H1 (cell line): ENCODE measurements at regions not wholly inside any gene's neighbourhood (a gene's known extent, or its start where the extent isn't known, plus 50 kb on each side); places are given as distances from the start of the nearest gene placed in this dataset.

Source experiments
- CTCF ChIA-PET: fragments of 300-600 bp; sonication (Branson Sonifier 250); formaldehyde crosslinking; loops from one replicate; lab custom pipeline; 2021; ENCODE audit not compliant: partially characterized antibody; lab: Charles Lee
- POLR2A ChIA-PET: fragments of 300-600 bp; sonication (Branson Sonifier 250); formaldehyde crosslinking; loops from one replicate; lab custom pipeline; 2021; ENCODE audit warnings: inconsistent platforms; ENCODE audit not compliant: partially characterized antibody; lab: Charles Lee
- DNase-seq, 2 experiments: peaks; one replicate each; pipeline versions ENCODE4 v3.0.0 to v3.0.0-alpha.2; 2010 to 2022; ENCODE audit warnings: low spot score in 2 of 2, low read depth in 1 of 2, mixed read lengths in 1 of 2
- FAIRE-seq: peaks from 2 replicates; lab custom pipeline; 2011; peaks lifted over from hg19 to GRCh38; lab: Jason Lieb, UNC
- H2AFZ ChIP-seq: 2 replicates; pipeline ENCODE4 v1.8.1; 2012; ENCODE audit warnings: low read length, inconsistent platforms
- H2AK5ac ChIP-seq: 2 replicates; pipeline ENCODE4 v1.6.1; 2013; ENCODE audit warnings: low read depth, low read length
- H2BK120ac ChIP-seq: replicated peaks from 2 replicates; pipeline ENCODE3; 2013; ENCODE audit warnings: low read depth, low read length, inconsistent platforms
- H2BK12ac ChIP-seq: 2 replicates; pipeline ENCODE4 v1.6.1; 2013; ENCODE audit warnings: low read depth, low read length
- H2BK15ac ChIP-seq: 2 replicates; pipeline ENCODE4 v1.6.1; 2013; ENCODE audit warnings: low read length
- H2BK20ac ChIP-seq: 2 replicates; pipeline ENCODE4 v1.6.1; 2013; ENCODE audit warnings: low read length
- H2BK5ac ChIP-seq: 2 replicates; pipeline ENCODE4 v1.6.1; 2013; ENCODE audit warnings: low read depth, low read length
- H3K14ac ChIP-seq: 2 replicates; pipeline ENCODE4 v1.6.1; 2013; ENCODE audit warnings: inconsistent platforms; ENCODE audit not compliant: insufficient read length
- H3K18ac ChIP-seq: 2 replicates; pipeline ENCODE4 v1.6.1; 2013; ENCODE audit warnings: low read length; ENCODE audit errors: extremely low read depth
- H3K23ac ChIP-seq: 2 replicates; pipeline ENCODE4 v1.6.1; 2013; ENCODE audit warnings: inconsistent platforms; ENCODE audit not compliant: insufficient read length
- H3K23me2 ChIP-seq: 2 replicates; pipeline ENCODE4 v1.6.1; 2013; ENCODE audit warnings: low read depth, low read length
- H3K27ac ChIP-seq: 2 replicates; pipeline ENCODE4 v1.6.1; 2011; ENCODE audit warnings: low read depth, low read length, inconsistent platforms
- H3K27me3 ChIP-seq, 4 experiments: replicated peaks in 1 of 4; 1 replicate in 1 of 4; 2 replicates in 3 of 4; pipeline versions ENCODE4 v1.6.1 to v1.8.1; 2011 to 2013; ENCODE audit warnings: low read length in 3 of 4, mild to moderate bottlenecking in 3 of 4, inconsistent platforms in 2 of 4, mixed read lengths in 2 of 4, moderate library complexity in 1 of 4; ENCODE audit not compliant: control insufficient read depth in 3 of 4, insufficient read depth in 3 of 4; ENCODE audit errors: extremely low read depth in 1 of 4
- H3K36me3 ChIP-seq, 4 experiments: 2 replicates each; pipeline versions ENCODE4 v1.6.1 to v1.8.1; 2011 to 2013; ENCODE audit warnings: mild to moderate bottlenecking in 4 of 4, low read length in 3 of 4, moderate library complexity in 2 of 4, control low read depth in 1 of 4, inconsistent platforms in 1 of 4; ENCODE audit not compliant: insufficient read depth in 4 of 4, control insufficient read depth in 2 of 4
- H3K4ac ChIP-seq: replicated peaks from 2 replicates; pipeline ENCODE3; 2013; ENCODE audit warnings: low read length, low read depth, mixed read lengths, inconsistent platforms; ENCODE audit not compliant: insufficient read length
- H3K4me1 ChIP-seq, 4 experiments: replicated peaks in 1 of 4; 1 replicate in 1 of 4; 2 replicates in 3 of 4; pipeline versions ENCODE4 v1.6.1 to v1.8.1; 2011 to 2013; ENCODE audit warnings: low read length in 3 of 4, inconsistent platforms in 2 of 4, mixed read lengths in 1 of 4; ENCODE audit not compliant: insufficient read depth in 4 of 4, control insufficient read depth in 3 of 4
- H3K4me2 ChIP-seq, 2 experiments: 2 replicates each; pipeline versions ENCODE4 v1.6.1 to v1.8.1; 2011 to 2013; ENCODE audit warnings: low read depth in 2 of 2, low read length in 2 of 2, control low read depth in 1 of 2, inconsistent platforms in 1 of 2, mild to moderate bottlenecking in 1 of 2; ENCODE audit not compliant: insufficient read depth in 1 of 2
- H3K4me3 ChIP-seq, 4 experiments: fragments of 200-600, 300-600 bp in 1 of 4; sonication (generic), shearing (Covaris generic), sonication (Bioruptor Twin) in 1 of 4; 2 replicates each; pipeline versions ENCODE4 v1.5.1 to v1.8.1; 2011 to 2016; ENCODE audit warnings: low read length in 4 of 4, low read depth in 3 of 4, control low read depth in 2 of 4, inconsistent platforms in 2 of 4, mild to moderate bottlenecking in 2 of 4, mixed read lengths in 1 of 4, moderate library complexity in 1 of 4; ENCODE audit not compliant: insufficient read depth in 2 of 4; ENCODE audit errors: extremely low read depth in 1 of 4
- H3K56ac ChIP-seq: replicated peaks from 2 replicates; pipeline ENCODE3; 2013; ENCODE audit warnings: low read depth, mild to moderate bottlenecking, mixed read lengths, low read length, inconsistent platforms; ENCODE audit not compliant: insufficient read length
- H3K79me1 ChIP-seq: 2 replicates; pipeline ENCODE4 v1.6.1; 2013; ENCODE audit warnings: low read depth, low read length, control low read depth
- H3K79me2 ChIP-seq, 2 experiments: 2 replicates each; pipeline versions ENCODE4 v1.6.1 to v1.8.1; 2012 to 2013; ENCODE audit warnings: low read length in 2 of 2, mild to moderate bottlenecking in 2 of 2, inconsistent platforms in 1 of 2; ENCODE audit not compliant: insufficient read depth in 2 of 2, control insufficient read depth in 1 of 2
- H3K9ac ChIP-seq, 4 experiments: replicated peaks in 1 of 4; 1 replicate in 1 of 4; 2 replicates in 3 of 4; pipeline versions ENCODE4 v1.6.1 to v1.8.1; 2011 to 2013; ENCODE audit warnings: low read depth in 3 of 4, low read length in 3 of 4, control low read depth in 2 of 4, mild to moderate bottlenecking in 2 of 4, moderate library complexity in 2 of 4, inconsistent platforms in 1 of 4; ENCODE audit errors: extremely low read depth in 1 of 4
- H3K9me3 ChIP-seq, 2 experiments: 2 replicates each; pipeline versions ENCODE4 v1.6.1 to v1.8.1; 2012 to 2013; ENCODE audit warnings: mild to moderate bottlenecking in 2 of 2, moderate library complexity in 2 of 2, control low read depth in 1 of 2, inconsistent platforms in 1 of 2, low read depth in 1 of 2, low read length in 1 of 2, mixed read lengths in 1 of 2; ENCODE audit not compliant: insufficient read depth in 2 of 2
- H4K20me1 ChIP-seq, 2 experiments: replicated peaks in 1 of 2; 2 replicates each; pipeline versions ENCODE3 to v1.8.1; 2011 to 2013; ENCODE audit warnings: inconsistent platforms in 2 of 2, low read length in 2 of 2, mild to moderate bottlenecking in 1 of 2; ENCODE audit not compliant: insufficient read depth in 2 of 2, control insufficient read depth in 1 of 2
- H4K5ac ChIP-seq: 2 replicates; pipeline ENCODE4 v1.6.1; 2013; ENCODE audit warnings: low read length, low read depth, mixed read lengths, inconsistent platforms; ENCODE audit not compliant: insufficient read length
- H4K8ac ChIP-seq: 2 replicates; pipeline ENCODE4 v1.8.0; 2013; ENCODE audit warnings: mild to moderate bottlenecking, moderate library complexity, low read length, inconsistent platforms; ENCODE audit not compliant: insufficient read depth; ENCODE audit errors: extremely low read depth
- H4K91ac ChIP-seq: replicated peaks from 2 replicates; pipeline ENCODE3; 2013; ENCODE audit warnings: low read length, mixed read lengths, inconsistent platforms; ENCODE audit not compliant: insufficient read length
- RBBP5 ChIP-seq: IDR thresholded peaks from 2 replicates; pipeline ENCODE4 v1.7.1; 2012; ENCODE audit warnings: low read depth, mild to moderate bottlenecking, inconsistent platforms, low read length, moderate library complexity, borderline replicate concordance
- WGBS, 2 experiments: shearing (Covaris generic) in 1 of 2; methylation state at CpG; one replicate each; pipeline versions ENCODE4 v1.1.6 to v1.1.7; 2013 to 2015; ENCODE audit warnings: low lambda C conversion rate in 2 of 2, mixed read lengths in 2 of 2, inconsistent platforms in 1 of 2, low coverage in 1 of 2, missing lambda C conversion rate in 1 of 2; ENCODE audit not compliant: insufficient replicate concordance in 2 of 2, insufficient coverage in 1 of 2, insufficient read length in 1 of 2; ENCODE audit errors: extremely low coverage in 1 of 2, missing lambda C conversion rate in 1 of 2; 5-methylcytosine and 5-hydroxymethylcytosine counted together

DNA sequence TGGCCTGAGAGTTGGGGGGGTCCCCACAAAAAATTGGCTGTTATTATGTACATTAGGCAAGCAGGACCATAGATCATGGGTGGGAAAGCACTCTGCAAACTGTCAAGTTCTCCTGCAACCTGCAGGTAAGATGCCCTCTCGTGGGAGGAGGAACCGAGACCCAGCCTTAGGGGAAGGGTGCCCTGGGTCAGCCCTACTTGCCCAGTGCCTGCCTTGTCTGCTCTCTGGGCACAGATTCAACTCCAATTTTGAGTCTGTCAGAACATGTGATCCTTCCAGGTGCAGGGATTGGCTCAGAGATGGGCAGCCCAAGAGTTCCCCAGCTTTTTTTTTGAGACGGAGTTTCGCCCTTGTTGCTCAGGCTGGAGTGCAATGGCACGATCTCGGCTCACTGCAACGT, 99.2 kb downstream of the PLXNA1 start:
- Histone ChIP-seq H3K27me3 (no peaks in the 10 kb centered on the region), H3K79me2 (no peaks in the 10 kb centered on the region), H3K14ac (no peak overlapping the region), H3K23ac (no peak overlapping the region), H3K9me3 (no peaks in the 10 kb centered on the region), H2BK20ac (no peak overlapping the region), H3K4me1 (peaks cover 0 to 2% (median 0%) of the 10 kb centered on the region in 4 experiments; a peak in 1 of 7 replicates), H4K91ac (no peak overlapping the region), H2AK5ac (no peak overlapping the region), H4K20me1 (no peaks in the 10 kb centered on the region), H3K4me3 (no peak overlapping the region), H3K79me1 (no peaks in the 10 kb centered on the region), H2BK120ac (no peak overlapping the region), H4K5ac (no peak overlapping the region), H3K4ac (no peak overlapping the region), H3K56ac (no peak overlapping the region), H2BK15ac (no peak overlapping the region), H2BK5ac (no peak overlapping the region), H3K23me2 (no peaks in the 10 kb centered on the region), H4K8ac (no peak overlapping the region), H3K18ac (no peak overlapping the region), H2BK12ac (no peak overlapping the region), H3K36me3 (no peaks in the 10 kb centered on the region), H3K27ac (no peak overlapping the region), H3K9ac (no peak overlapping the region), H2AFZ (no peak overlapping the region), H3K4me2 (no peak overlapping the region)
- TF ChIP-seq RBBP5, result no peak
- 97% methylated on average over 7 of the region's 7 CpGs; no CpG with 5 or more reads in 1 of the 2 experiments for WGBS, 2 experiments
- ChIA-PET POLR2A (no interaction called here), CTCF (no interaction called here)
- DNase-seq, result no peak
- no peak for FAIRE-seq
